ENCODE measurements at regions not wholly inside any gene's neighbourhood (a gene's known extent, or its start where the extent isn't known, plus 50 kb on each side); places are given as distances from the start of the nearest gene placed in this dataset.

GRCh38 chr6:48701572-48701971 lies 590.6 kb upstream of the PTCHD4 start:
- H3K9me3 ChIP-seq (ENCODE audit: control insufficient read depth in 1 of 2, low read length in 2 of 2) = no peaks in the 10 kb centered on the region
- no peak overlapping the region for H3K27ac ChIP-seq (ENCODE audit: low read depth, low read length)
- peaks cover 0 to 3% (median 0%) of the 10 kb centered on the region in 4 donors for H3K4me1 Mint-ChIP-seq
- no peaks in the 10 kb centered on the region for H3K27me3 Mint-ChIP-seq
- no peak for DNase-seq
- H3K4me3 ChIP-seq (ENCODE audit: low read length in 2 of 2) = no peak overlapping the region
- H3K27ac Mint-ChIP-seq = no peak overlapping the region
- no peaks in the 10 kb centered on the region for H3K36me3 ChIP-seq (ENCODE audit: insufficient read depth, low read length)
- intact Hi-C loops (cut with micrococcal nuclease) = no loop called here
- H3K27me3 ChIP-seq (ENCODE audit: insufficient read depth, low read length) = no peaks in the 10 kb centered on the region
- H3K4me3 Mint-ChIP-seq = no peak overlapping the region
- H3K36me3 Mint-ChIP-seq = no peaks in the 10 kb centered on the region
- CTCF ChIA-PET (ENCODE audit: partially characterized antibody) = no interaction called here
- peaks cover 2 to 32% (median 17%) of the 10 kb centered on the region in 8 donors for H3K9me3 Mint-ChIP-seq
- H3K4me1 ChIP-seq (ENCODE audit: insufficient read depth, low read length) = no peaks in the 10 kb centered on the region
- POLR2A ChIA-PET (ENCODE audit: partially characterized antibody) = no interaction called here

GRCh38 chr6:48695872-48696271 lies 584.9 kb upstream of the PTCHD4 start:
- Histone ChIP-seq H3K4me3 (ENCODE audit: low read length in 2 of 2) (no peak overlapping the region), H3K4me1 (ENCODE audit: insufficient read depth, low read length) (no peaks in the 10 kb centered on the region), H3K9me3 (ENCODE audit: control insufficient read depth in 1 of 2, low read length in 2 of 2) (peaks cover 0 to 8% of the 10 kb centered on the region in 2 donors), H3K27ac (ENCODE audit: low read depth, low read length) (no peak overlapping the region), H3K27me3 (ENCODE audit: insufficient read depth, low read length) (no peaks in the 10 kb centered on the region), H3K36me3 (ENCODE audit: insufficient read depth, low read length) (no peaks in the 10 kb centered on the region)
- Mint-ChIP-seq H3K36me3 (peaks cover 0 to 2% of the 10 kb centered on the region in 2 donors), H3K27me3 (no peaks in the 10 kb centered on the region), H3K27ac (no peak overlapping the region), H3K4me1 (no peaks in the 10 kb centered on the region), H3K9me3 (peaks cover 7 to 40% (median 26%) of the 10 kb centered on the region in 8 donors), H3K4me3 (no peak overlapping the region)
- DNase-seq = no peak
- intact Hi-C loops (cut with micrococcal nuclease) = no loop called here
- POLR2A ChIA-PET (ENCODE audit: partially characterized antibody) = no interaction called here
- CTCF ChIA-PET (ENCODE audit: partially characterized antibody) = no interaction called here

GRCh38 chr6:48691420-48691819 lies 580.4 kb upstream of the PTCHD4 start:
- ChIA-PET POLR2A (ENCODE audit: partially characterized antibody) (no interaction called here), CTCF (ENCODE audit: partially characterized antibody) (no interaction called here)
- H3K4me3 ChIP-seq (ENCODE audit: low read length in 2 of 2) = no peak overlapping the region
- intact Hi-C loops (cut with micrococcal nuclease) = no loop called here
- Mint-ChIP-seq H3K36me3 (peaks cover 0 to 2% of the 10 kb centered on the region in 2 donors), H3K9me3 (peaks cover 9 to 60% (median 40%) of the 10 kb centered on the region in 8 donors), H3K4me1 (no peaks in the 10 kb centered on the region), H3K27ac (no peak overlapping the region), H3K4me3 (no peak overlapping the region), H3K27me3 (no peaks in the 10 kb centered on the region)
- no peak overlapping the region for H3K27ac ChIP-seq (ENCODE audit: low read depth, low read length)
- H3K27me3 ChIP-seq (ENCODE audit: insufficient read depth, low read length) = no peaks in the 10 kb centered on the region
- peaks cover 4 to 12% of the 10 kb centered on the region in 2 donors for H3K9me3 ChIP-seq (ENCODE audit: control insufficient read depth in 1 of 2, low read length in 2 of 2)
- no peak for DNase-seq
- no peaks in the 10 kb centered on the region for H3K36me3 ChIP-seq (ENCODE audit: insufficient read depth, low read length)
- no peaks in the 10 kb centered on the region for H3K4me1 ChIP-seq (ENCODE audit: insufficient read depth, low read length)

DNA sequence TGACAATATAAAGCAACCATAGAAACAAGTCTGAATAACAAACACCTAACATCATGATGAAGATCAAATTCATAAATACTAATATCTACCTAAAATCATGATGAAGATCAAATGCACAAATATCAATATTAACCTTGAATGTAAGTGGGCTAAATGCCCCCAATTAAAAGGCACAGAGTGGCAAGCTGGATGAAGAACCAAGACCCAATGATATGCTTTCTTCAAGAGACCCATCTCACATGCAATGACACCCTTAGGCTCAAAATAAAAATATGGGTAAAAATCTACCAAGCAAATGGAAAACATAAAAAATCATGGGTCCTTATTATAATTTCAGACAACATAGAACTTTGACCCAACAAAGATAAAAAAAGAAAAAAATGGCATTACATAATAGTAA lies 578.5 kb upstream of the PTCHD4 start:
- Mint-ChIP-seq H3K9me3 (peaks cover 6 to 58% (median 38%) of the 10 kb centered on the region in 8 donors), H3K27me3 (no peaks in the 10 kb centered on the region)
- CTCF ChIA-PET (ENCODE audit: partially characterized antibody) = no interaction called here

GRCh38 chr6:48678390-48678789 lies 567.4 kb upstream of the PTCHD4 start:
- intact Hi-C loops (cut with micrococcal nuclease) = no loop called here
- Histone ChIP-seq H3K36me3 (ENCODE audit: insufficient read depth, low read length) (no peaks in the 10 kb centered on the region), H3K4me3 (ENCODE audit: low read length in 2 of 2) (no peak overlapping the region), H3K27me3 (ENCODE audit: insufficient read depth, low read length) (no peaks in the 10 kb centered on the region), H3K4me1 (ENCODE audit: insufficient read depth, low read length) (no peaks in the 10 kb centered on the region), H3K27ac (ENCODE audit: low read depth, low read length) (no peak overlapping the region), H3K9me3 (ENCODE audit: control insufficient read depth in 1 of 2, low read length in 2 of 2) (no peaks in the 10 kb centered on the region)
- H3K4me3 Mint-ChIP-seq = no peak overlapping the region
- H3K27ac Mint-ChIP-seq = no peak overlapping the region
- no peaks in the 10 kb centered on the region for H3K4me1 Mint-ChIP-seq
- peaks cover 0 to 12% (median 6%) of the 10 kb centered on the region in 8 donors for H3K9me3 Mint-ChIP-seq
- H3K36me3 Mint-ChIP-seq = no peaks in the 10 kb centered on the region
- no peak for DNase-seq
- ChIA-PET CTCF (ENCODE audit: partially characterized antibody) (no interaction called here), POLR2A (ENCODE audit: partially characterized antibody) (no interaction called here)
- H3K27me3 Mint-ChIP-seq = no peaks in the 10 kb centered on the region

More for the DNA sequence above, 578.5 kb upstream of the PTCHD4 start:
- no peaks in the 10 kb centered on the region for H3K4me1 Mint-ChIP-seq
- H3K36me3 Mint-ChIP-seq = peaks cover 0 to 2% of the 10 kb centered on the region in 2 donors
- Histone ChIP-seq H3K27ac (ENCODE audit: low read depth, low read length) (no peak overlapping the region), H3K36me3 (ENCODE audit: insufficient read depth, low read length) (no peaks in the 10 kb centered on the region), H3K4me1 (ENCODE audit: insufficient read depth, low read length) (no peaks in the 10 kb centered on the region), H3K9me3 (ENCODE audit: control insufficient read depth in 1 of 2, low read length in 2 of 2) (peaks cover 4 to 12% of the 10 kb centered on the region in 2 donors), H3K27me3 (ENCODE audit: insufficient read depth, low read length) (no peaks in the 10 kb centered on the region), H3K4me3 (ENCODE audit: low read length in 2 of 2) (no peak overlapping the region)
- intact Hi-C loops (cut with micrococcal nuclease) = no loop called here
- no peak overlapping the region for H3K4me3 Mint-ChIP-seq
- no peak overlapping the region for H3K27ac Mint-ChIP-seq
- no peak for DNase-seq
- POLR2A ChIA-PET (ENCODE audit: partially characterized antibody) = no interaction called here

- POLR2A ChIA-PET (ENCODE audit: partially characterized antibody) = no interaction called here
- no peak overlapping the region for H3K4me3 ChIP-seq (ENCODE audit: low read length in 2 of 2)
- no peaks in the 10 kb centered on the region for H3K27me3 Mint-ChIP-seq
Measured at GRCh38 chr6:48671505-48671904, 560.5 kb upstream of the PTCHD4 start.

GRCh38 chr6:48670546-48670945 lies 559.5 kb upstream of the PTCHD4 start:
- Histone ChIP-seq H3K36me3 (ENCODE audit: insufficient read depth, low read length) (no peaks in the 10 kb centered on the region), H3K4me1 (ENCODE audit: insufficient read depth, low read length) (no peaks in the 10 kb centered on the region), H3K27ac (ENCODE audit: low read depth, low read length) (no peak overlapping the region), H3K27me3 (ENCODE audit: insufficient read depth, low read length) (no peaks in the 10 kb centered on the region), H3K9me3 (ENCODE audit: control insufficient read depth in 1 of 2, low read length in 2 of 2) (no peaks in the 10 kb centered on the region), H3K4me3 (ENCODE audit: low read length in 2 of 2) (no peak overlapping the region)
- DNase-seq = no peak
- CTCF ChIA-PET (ENCODE audit: partially characterized antibody) = no interaction called here
- Mint-ChIP-seq H3K9me3 (peaks cover 0 to 6% (median 3%) of the 10 kb centered on the region in 8 donors), H3K4me1 (no peaks in the 10 kb centered on the region), H3K27me3 (no peaks in the 10 kb centered on the region), H3K27ac (no peak overlapping the region), H3K36me3 (no peaks in the 10 kb centered on the region), H3K4me3 (no peak overlapping the region)
- intact Hi-C loops (cut with micrococcal nuclease) = no loop called here
- POLR2A ChIA-PET (ENCODE audit: partially characterized antibody) = no interaction called here

More at GRCh38 chr6:48671505-48671904, 560.5 kb upstream of the PTCHD4 start:
- H3K4me1 Mint-ChIP-seq = no peaks in the 10 kb centered on the region
- no peaks in the 10 kb centered on the region for H3K27me3 ChIP-seq (ENCODE audit: insufficient read depth, low read length)
- peaks cover 0 to 6% (median 3%) of the 10 kb centered on the region in 8 donors for H3K9me3 Mint-ChIP-seq
- H3K4me1 ChIP-seq (ENCODE audit: insufficient read depth, low read length) = no peaks in the 10 kb centered on the region
- no peaks in the 10 kb centered on the region for H3K36me3 ChIP-seq (ENCODE audit: insufficient read depth, low read length)
- no peaks in the 10 kb centered on the region for H3K9me3 ChIP-seq (ENCODE audit: control insufficient read depth in 1 of 2, low read length in 2 of 2)
- no peak overlapping the region for H3K4me3 Mint-ChIP-seq
- no peak overlapping the region for H3K27ac Mint-ChIP-seq
- no peaks in the 10 kb centered on the region for H3K36me3 Mint-ChIP-seq
- intact Hi-C loops (cut with micrococcal nuclease) = no loop called here
- CTCF ChIA-PET (ENCODE audit: partially characterized antibody) = no interaction called here
- no peak overlapping the region for H3K27ac ChIP-seq (ENCODE audit: low read depth, low read length)
- no peak for DNase-seq

GRCh38 chr6:48667797-48668196 lies 556.8 kb upstream of the PTCHD4 start:
- DNase-seq = no peak
- Mint-ChIP-seq H3K4me1 (no peaks in the 10 kb centered on the region), H3K36me3 (no peaks in the 10 kb centered on the region), H3K27me3 (no peaks in the 10 kb centered on the region), H3K27ac (no peak overlapping the region), H3K4me3 (no peak overlapping the region), H3K9me3 (peaks cover 0 to 7% (median 4%) of the 10 kb centered on the region in 8 donors)
- H3K27ac ChIP-seq (ENCODE audit: low read depth, low read length) = no peak overlapping the region
- no peaks in the 10 kb centered on the region for H3K36me3 ChIP-seq (ENCODE audit: insufficient read depth, low read length)
- H3K9me3 ChIP-seq (ENCODE audit: control insufficient read depth in 1 of 2, low read length in 2 of 2) = no peaks in the 10 kb centered on the region
- no peak overlapping the region for H3K4me3 ChIP-seq (ENCODE audit: low read length in 2 of 2)
- CTCF ChIA-PET (ENCODE audit: partially characterized antibody) = no interaction called here
- no peaks in the 10 kb centered on the region for H3K4me1 ChIP-seq (ENCODE audit: insufficient read depth, low read length)
- H3K27me3 ChIP-seq (ENCODE audit: insufficient read depth, low read length) = no peaks in the 10 kb centered on the region
- POLR2A ChIA-PET (ENCODE audit: partially characterized antibody) = no interaction called here
- intact Hi-C loops (cut with micrococcal nuclease) = no loop called here
